Prostate gland (tissue), 2 donors: ENCODE measurements at regions not wholly inside any gene's neighbourhood (a gene's known extent, or its start where the extent isn't known, plus 50 kb on each side); places are given as distances from the start of the nearest gene placed in this dataset.

Source experiments
- CTCF ChIP-seq, 4 experiments: fragments of 200-600 bp in 2 of 4; fragments of 450-650 bp in 2 of 4; sonication (generic) in 2 of 4; IDR thresholded peaks; 1 replicate in 3 of 4; 2 replicates in 1 of 4; pipeline ENCODE4 v1.5.1; 2016 to 2019; ENCODE audit warnings: antibody characterized with exemption in 4 of 4, mild to moderate bottlenecking in 2 of 4, moderate library complexity in 2 of 4
- POLR2AphosphoS5 ChIP-seq: sonication (generic); formaldehyde crosslinking; IDR thresholded peaks from one replicate; pipeline ENCODE4 v1.6.1; 2017; ENCODE audit warnings: antibody characterized with exemption

GRCh38 chr6:103047567-103047966 is 1654.1 kb downstream of the GRIK2 start:
- TF ChIP-seq CTCF (IDR thresholded peaks at IDR 0.05) = no peak
- TF ChIP-seq POLR2AphosphoS5 = no peak
